ENCODE measurements at regions not wholly inside any gene's neighbourhood (a gene's known extent, or its start where the extent isn't known, plus 50 kb on each side); places are given as distances from the start of the nearest gene placed in this dataset.

GRCh38 chr5:130994496-130995253 lies 170.4 kb downstream of the HINT1 start:
- no peak overlapping the region for H2BK120ac ChIP-seq (replicated peaks; ENCODE audit: low read depth, low read length)
- H2BK15ac ChIP-seq (ENCODE audit: low read length): no peak overlapping the region
- H3K4ac ChIP-seq (replicated peaks; ENCODE audit: insufficient read length, low read depth, low read length): no peak overlapping the region
- TF ChIP-seq JUN (IDR thresholded peaks at IDR 0.05; ENCODE audit: low read depth, low read length): no peak
- no peak for TF ChIP-seq CBX5 (IDR thresholded peaks at IDR 0.05; ENCODE audit: low read depth, low read length)
- TF ChIP-seq MAFK (IDR thresholded peaks at IDR 0.05; ENCODE audit: low read depth, low read length): no peak
- no peak for TF ChIP-seq GTF2F1 (IDR thresholded peaks at IDR 0.05; ENCODE audit: borderline replicate concordance, low read depth, low read length)
- TF ChIP-seq SIRT6 (IDR thresholded peaks at IDR 0.05; ENCODE audit: low read length): no peak
- no peak for TF ChIP-seq NANOG (IDR thresholded peaks at IDR 0.05; ENCODE audit: insufficient read depth, low read depth, low read length, poor library complexity, severe bottlenecking)
- no peak for TF ChIP-seq FOSL1 (IDR thresholded peaks at IDR 0.05; ENCODE audit: insufficient read depth, low read depth, low read length)
- no peak for TF ChIP-seq RBBP5 (IDR thresholded peaks at IDR 0.05; ENCODE audit: borderline replicate concordance, low read depth, low read length)
- TF ChIP-seq HDAC2 (IDR thresholded peaks at IDR 0.05; ENCODE audit: borderline replicate concordance in 1 of 2, low read depth in 2 of 2, low read length in 2 of 2): no peak
- TF ChIP-seq JUND (IDR thresholded peaks at IDR 0.05; ENCODE audit: low read length): no peak
- TF ChIP-seq KDM5A (IDR thresholded peaks at IDR 0.05; ENCODE audit: low read length): no peak
- no peak overlapping the region for H3K4me2 ChIP-seq (ENCODE audit: insufficient read depth in 1 of 2, low read depth in 2 of 2, low read length in 2 of 2)
- POLR2A ChIA-PET (ENCODE audit: partially characterized antibody): interaction anchor here (0.6 kb wide), 1 partner anchor 273 kb away, joined by 3 read pairs; no protein-coding TSS in a partner anchor
- no peak overlapping the region for H2BK20ac ChIP-seq (ENCODE audit: low read length)
- no peak overlapping the region for H3K56ac ChIP-seq (replicated peaks; ENCODE audit: insufficient read length, low read depth, low read length)
- no peak overlapping the region for H2AK5ac ChIP-seq (ENCODE audit: low read depth, low read length)
- no peak overlapping the region for H3K14ac ChIP-seq (ENCODE audit: insufficient read length)
- H3K79me2 ChIP-seq (ENCODE audit: control insufficient read depth in 1 of 2, insufficient read depth in 2 of 2, low read length in 2 of 2): no peaks in the 10 kb centered on the region
- H4K8ac ChIP-seq (ENCODE audit: extremely low read depth, insufficient read depth, low read length): 0 out of 2 replicates have a peak overlapping the region, but pooled peaks have one; percentile 57
- H3K23me2 ChIP-seq (ENCODE audit: low read depth, low read length): no peaks in the 10 kb centered on the region
- CTCF ChIA-PET (ENCODE audit: partially characterized antibody): interaction anchor here (0.8 to 2.1 kb wide), 4 partner anchors 12 to 1223 kb away, joined by 3 to 7 read pairs (median 4); no protein-coding TSS in a partner anchor
- no peak overlapping the region for H3K23ac ChIP-seq (ENCODE audit: insufficient read length)
- 90% methylated on average over 33 of the region's 40 CpGs; no CpG with 5 or more reads in 1 of the 2 experiments for WGBS, 2 experiments (ENCODE audit: extremely low coverage in 1 of 2, insufficient coverage in 1 of 2, insufficient read length in 1 of 2, insufficient replicate concordance in 2 of 2, low coverage in 1 of 2, low lambda C conversion rate in 2 of 2, missing lambda C conversion rate in 1 of 2)
- no peak overlapping the region for H2AFZ ChIP-seq (ENCODE audit: low read length)
- no peak overlapping the region for H3K4me3 ChIP-seq (ENCODE audit: extremely low read depth in 1 of 4, insufficient read depth in 2 of 4, low read depth in 3 of 4, low read length in 4 of 4)
- no peaks in the 10 kb centered on the region for H3K36me3 ChIP-seq (ENCODE audit: control insufficient read depth in 2 of 4, insufficient read depth in 4 of 4, low read length in 3 of 4)
- FAIRE-seq (no peak), DNase-seq (ENCODE audit: low read depth in 1 of 2, low spot score in 2 of 2) (no peak)
- no peak overlapping the region for H2BK5ac ChIP-seq (ENCODE audit: low read depth, low read length)
- no peaks in the 10 kb centered on the region for H3K4me1 ChIP-seq (replicated peaks in 1 of 4; ENCODE audit: control insufficient read depth in 3 of 4, insufficient read depth in 4 of 4, low read length in 3 of 4)
- H3K27me3 ChIP-seq (replicated peaks in 1 of 4; ENCODE audit: control insufficient read depth in 3 of 4, extremely low read depth in 1 of 4, insufficient read depth in 3 of 4, low read length in 3 of 4): no peaks in the 10 kb centered on the region
- no peak overlapping the region for H4K91ac ChIP-seq (replicated peaks; ENCODE audit: insufficient read length, low read length)
- no peak overlapping the region for H3K27ac ChIP-seq (ENCODE audit: low read depth, low read length)
- no peaks in the 10 kb centered on the region for H3K79me1 ChIP-seq (ENCODE audit: low read depth, low read length)
- no peaks in the 10 kb centered on the region for H4K20me1 ChIP-seq (replicated peaks in 1 of 2; ENCODE audit: control insufficient read depth in 1 of 2, insufficient read depth in 2 of 2, low read length in 2 of 2)
- no peak overlapping the region for H4K5ac ChIP-seq (ENCODE audit: insufficient read length, low read depth, low read length)
- H3K9me3 ChIP-seq (ENCODE audit: insufficient read depth in 2 of 2, low read depth in 1 of 2, low read length in 1 of 2): no peaks in the 10 kb centered on the region
- no peak overlapping the region for H2BK12ac ChIP-seq (ENCODE audit: low read depth, low read length)
- H3K9ac ChIP-seq (replicated peaks in 1 of 4; ENCODE audit: extremely low read depth in 1 of 4, low read depth in 3 of 4, low read length in 3 of 4): no peak overlapping the region
- H3K18ac ChIP-seq (ENCODE audit: extremely low read depth, low read length): no peak overlapping the region

Data from H1 (cell line).